GM12875 (cell line): ENCODE measurements at regions not wholly inside any gene's neighbourhood (a gene's known extent, or its start where the extent isn't known, plus 50 kb on each side); places are given as distances from the start of the nearest gene placed in this dataset.

Experiments
- H3K4me3 ChIP-seq: one replicate; pipeline ENCODE4 v1.5.1; 2011; ENCODE audit warnings: low read depth, low read length, control low read depth
- TF ChIP-seq, protein P1 (sequence below): IDR thresholded peaks from 2 replicates; pipeline ENCODE4 v1.5.1; 2011; ENCODE audit warnings: low read depth, mild to moderate bottlenecking, control low read depth, inconsistent platforms, low read length, moderate library complexity, borderline replicate concordance; ENCODE audit not compliant: insufficient read depth

GRCh38 chr1:177341773-177342172, 171.0 kb downstream of the BRINP2 start:
- TF ChIP-seq, protein P1, sequence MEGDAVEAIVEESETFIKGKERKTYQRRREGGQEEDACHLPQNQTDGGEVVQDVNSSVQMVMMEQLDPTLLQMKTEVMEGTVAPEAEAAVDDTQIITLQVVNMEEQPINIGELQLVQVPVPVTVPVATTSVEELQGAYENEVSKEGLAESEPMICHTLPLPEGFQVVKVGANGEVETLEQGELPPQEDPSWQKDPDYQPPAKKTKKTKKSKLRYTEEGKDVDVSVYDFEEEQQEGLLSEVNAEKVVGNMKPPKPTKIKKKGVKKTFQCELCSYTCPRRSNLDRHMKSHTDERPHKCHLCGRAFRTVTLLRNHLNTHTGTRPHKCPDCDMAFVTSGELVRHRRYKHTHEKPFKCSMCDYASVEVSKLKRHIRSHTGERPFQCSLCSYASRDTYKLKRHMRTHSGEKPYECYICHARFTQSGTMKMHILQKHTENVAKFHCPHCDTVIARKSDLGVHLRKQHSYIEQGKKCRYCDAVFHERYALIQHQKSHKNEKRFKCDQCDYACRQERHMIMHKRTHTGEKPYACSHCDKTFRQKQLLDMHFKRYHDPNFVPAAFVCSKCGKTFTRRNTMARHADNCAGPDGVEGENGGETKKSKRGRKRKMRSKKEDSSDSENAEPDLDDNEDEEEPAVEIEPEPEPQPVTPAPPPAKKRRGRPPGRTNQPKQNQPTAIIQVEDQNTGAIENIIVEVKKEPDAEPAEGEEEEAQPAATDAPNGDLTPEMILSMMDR, result no peak
- no peak overlapping the region for H3K4me3 ChIP-seq

- TF ChIP-seq, protein P1, result no peak
- no peak overlapping the region for H3K4me3 ChIP-seq
Measured at GRCh38 chr1:177340601-177341067, 169.9 kb downstream of the BRINP2 start.

DNA sequence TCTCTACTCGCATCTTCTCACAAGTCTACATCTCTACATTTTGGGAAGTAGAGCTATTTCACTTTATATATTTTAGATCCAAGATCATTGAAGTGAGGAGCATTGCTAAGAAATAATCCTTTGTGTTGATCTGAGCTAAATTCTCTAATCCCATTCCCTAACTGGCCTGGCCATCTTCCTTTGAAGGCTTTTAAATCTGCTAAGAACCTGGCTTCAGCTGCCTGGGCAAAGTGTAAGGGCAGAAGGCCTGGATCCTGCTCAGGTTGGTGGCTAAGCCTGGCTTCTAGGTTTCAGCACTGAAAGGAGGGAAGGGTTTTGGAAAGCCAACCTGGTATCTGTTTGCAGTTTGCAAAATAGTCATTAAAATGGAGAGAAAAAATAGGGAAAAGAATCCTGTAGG, 167.6 kb downstream of the BRINP2 start:
- TF ChIP-seq, protein P1, result no peak

DNA sequence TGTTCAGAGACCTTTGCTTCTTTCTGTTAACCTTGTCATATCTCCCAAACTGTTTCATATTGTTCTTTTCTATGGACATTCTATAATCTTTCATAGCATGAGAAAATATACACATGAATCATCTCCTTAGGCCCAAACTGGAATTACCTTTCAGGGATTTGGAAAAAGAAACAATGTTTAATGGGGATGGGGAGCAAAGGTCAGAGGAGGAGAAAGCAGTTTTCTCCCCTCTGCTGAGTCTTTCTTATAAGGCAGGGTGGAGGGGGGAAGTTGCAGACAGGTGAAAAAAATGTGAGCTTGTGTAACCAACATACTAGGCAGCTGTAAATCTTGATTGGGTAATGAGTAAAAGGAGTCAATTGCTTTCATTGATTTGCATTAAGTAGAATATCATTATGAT, 164.1 kb downstream of the BRINP2 start:
- TF ChIP-seq, protein P1, result no peak
- H3K4me3 ChIP-seq, result no peak overlapping the region

More for the DNA sequence above, 167.6 kb downstream of the BRINP2 start:
- H3K4me3 ChIP-seq, result no peak overlapping the region

DNA sequence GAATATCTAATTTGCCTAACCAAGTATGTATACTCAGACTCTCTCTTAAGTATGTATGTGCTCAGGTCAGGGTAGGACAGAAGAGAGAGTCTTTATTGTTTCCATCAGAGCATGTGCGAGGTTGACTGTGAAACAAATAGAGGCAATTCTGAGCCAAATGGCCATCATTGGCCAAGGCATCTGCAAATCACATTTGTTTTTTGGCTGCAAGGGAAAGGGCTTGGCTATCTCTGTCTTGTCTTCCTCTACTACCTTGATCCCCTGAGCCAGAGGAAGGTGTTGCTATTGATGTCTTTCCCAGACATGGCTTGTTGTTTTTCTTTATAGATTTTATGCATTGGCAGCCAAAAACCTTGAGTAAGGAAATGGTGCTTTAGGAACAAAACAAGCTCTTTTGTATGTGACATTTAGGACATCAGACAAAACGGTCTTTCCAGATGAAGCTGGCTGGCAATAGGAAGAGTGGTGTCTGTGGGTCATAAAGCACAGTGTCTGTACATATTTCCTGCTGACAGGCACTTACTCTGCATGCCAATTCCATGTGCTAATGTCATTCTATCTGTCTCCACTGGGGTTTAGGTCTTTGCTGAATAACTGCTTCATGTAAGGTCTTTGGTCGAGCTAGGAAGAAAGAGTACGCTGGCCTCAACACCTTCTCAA, 163.3 kb downstream of the BRINP2 start:
- TF ChIP-seq, protein P1, result no peak
- no peak overlapping the region for H3K4me3 ChIP-seq
